HepG2 (cell line): ENCODE measurements at regions not wholly inside any gene's neighbourhood (a gene's known extent, or its start where the extent isn't known, plus 50 kb on each side); places are given as distances from the start of the nearest gene placed in this dataset.

Experiments
- ATAC-seq: fragments of 200-7000 bp; cut with Tn5 transposase; 3 replicates; pipeline ENCODE4 v1.9.1; 2020; ENCODE audit warnings: mild to moderate bottlenecking, moderate library complexity
- BruUV-seq: library from RNA; stranded (reverse); fragments of 400-500 nt; replicated peaks from 2 replicates; lab custom pipeline; 2021; lab: Mats Ljungman, UMichigan
- CTCF ChIA-PET: fragments of 300-600 bp; formaldehyde crosslinking; extraction: SDS; loops from one replicate; lab custom pipeline; 2021; ENCODE audit warnings: low total read pairs, inconsistent platforms, low intra/inter-chr PET ratio; lab: Yijun Ruan, JAX
- POLR2A ChIA-PET: fragments of 350-600 bp; sonication (Branson Sonifier 250); formaldehyde crosslinking; loops from one replicate; lab custom pipeline; 2020; ENCODE audit warnings: antibody characterized with exemption, inconsistent platforms; lab: Yijun Ruan, JAX
- DNase-seq: peaks from one replicate; pipeline ENCODE4 v3.0.0-alpha.2; 2015; ENCODE audit warnings: low spot score
- FAIRE-seq: peaks from 3 replicates; lab custom pipeline; 2011; peaks lifted over from hg19 to GRCh38; lab: Jason Lieb, UNC
- H2AFZ ChIP-seq: one replicate; pipeline ENCODE4 v1.6.1; 2011; ENCODE audit warnings: low read length, inconsistent platforms
- H3K27ac ChIP-seq: fragments of 300-600 bp; 3 replicates; pipeline ENCODE4 v1.8.0; 2011; ENCODE audit warnings: mixed run types, mild to moderate bottlenecking, mixed read lengths, low read length, inconsistent platforms; ENCODE audit not compliant: insufficient read depth; ENCODE audit errors: extremely low read length
- H3K27me3 ChIP-seq, 2 experiments: fragments of 200-600 bp in 1 of 2; 2 replicates in 1 of 2; 3 replicates in 1 of 2; pipeline versions ENCODE4 v1.6.0 to v1.8.0; 2011; ENCODE audit warnings: low read length in 2 of 2, mild to moderate bottlenecking in 2 of 2, moderate library complexity in 2 of 2, inconsistent platforms in 1 of 2; ENCODE audit not compliant: insufficient read depth in 2 of 2, control insufficient read depth in 1 of 2
- H3K36me3 ChIP-seq, 2 experiments: fragments of 200-600 bp in 1 of 2; replicated peaks in 1 of 2; 2 replicates in 1 of 2; 3 replicates in 1 of 2; pipeline versions ENCODE4 v1.5.1 to v1.8.0; 2011; ENCODE audit warnings: low read length in 2 of 2, inconsistent platforms in 1 of 2; ENCODE audit not compliant: insufficient read depth in 2 of 2, control insufficient read depth in 1 of 2
- H3K4me1 ChIP-seq: 2 replicates; pipeline ENCODE4 v1.5.1; 2012; ENCODE audit warnings: low read length, inconsistent platforms; ENCODE audit not compliant: insufficient read depth
- H3K4me2 ChIP-seq: 2 replicates; pipeline ENCODE4 v1.6.0; 2011; ENCODE audit warnings: low read depth, low read length, inconsistent platforms
- H3K4me3 ChIP-seq, 3 experiments: fragments of 200-600 bp in 1 of 3; sonication (generic), shearing (Covaris generic) in 1 of 3; replicated peaks in 1 of 3; 2 replicates each; pipeline ENCODE4 v1.5.1; 2011 to 2016; ENCODE audit warnings: low read length in 3 of 3, inconsistent platforms in 2 of 3, low read depth in 2 of 3, mild to moderate bottlenecking in 2 of 3, control low read depth in 1 of 3, mixed read lengths in 1 of 3; ENCODE audit not compliant: insufficient read depth in 1 of 3
- H3K79me2 ChIP-seq: one replicate; pipeline ENCODE4 v1.6.1; 2011; ENCODE audit warnings: low read length, inconsistent platforms; ENCODE audit not compliant: insufficient read depth
- H3K9ac ChIP-seq: 2 replicates; pipeline ENCODE4 v1.6.0; 2011; ENCODE audit warnings: mild to moderate bottlenecking, low read depth, low read length, inconsistent platforms; ENCODE audit not compliant: insufficient read depth
- H3K9me3 ChIP-seq: 2 replicates; pipeline ENCODE4 v1.5.1; 2012; ENCODE audit warnings: mild to moderate bottlenecking, low read length
- H4K20me1 ChIP-seq: 2 replicates; pipeline ENCODE4 v1.6.0; 2011; ENCODE audit warnings: inconsistent platforms, mild to moderate bottlenecking, low read length, moderate library complexity; ENCODE audit not compliant: insufficient read depth
- AKAP8 ChIP-seq: sonication (generic); formaldehyde crosslinking; IDR thresholded peaks from 2 replicates; pipeline ENCODE4 v1.5.1; 2020; ENCODE audit warnings: mild to moderate bottlenecking, missing genetic modification reagents
- KLF16 ChIP-seq, 2 experiments: sonication (generic) in 1 of 2; formaldehyde crosslinking in 1 of 2; IDR thresholded peaks; 2 replicates each; pipeline versions ENCODE4 v1.6.1 to v1.8.0; 2016 to 2023; ENCODE audit warnings: missing genetic modification reagents in 2 of 2, missing compliant biosample characterization in 1 of 2
- NKX3-1 ChIP-seq: sonication (generic); formaldehyde crosslinking; IDR thresholded peaks from 2 replicates; pipeline ENCODE4 v1.5.0; 2020; ENCODE audit warnings: missing genetic modification reagents
- SAFB2 ChIP-seq: sonication (generic); formaldehyde crosslinking; IDR thresholded peaks from 2 replicates; pipeline ENCODE4 v1.5.1; 2020; ENCODE audit warnings: missing genetic modification reagents, low read depth, mild to moderate bottlenecking, borderline replicate concordance
- SMAD1 ChIP-seq: sonication (generic); formaldehyde crosslinking; IDR thresholded peaks from 2 replicates; pipeline ENCODE4 v1.4.0; 2020; ENCODE audit warnings: missing genetic modification reagents, low read depth, mild to moderate bottlenecking, borderline replicate concordance
- ZKSCAN5 ChIP-seq: sonication (generic); formaldehyde crosslinking; IDR thresholded peaks from 2 replicates; pipeline ENCODE4 v1.5.1; 2020; ENCODE audit warnings: mild to moderate bottlenecking, missing genetic modification reagents
- ZNF256 ChIP-seq: sonication (generic); formaldehyde crosslinking; conservative IDR thresholded peaks from 2 replicates; pipeline ENCODE4 v1.4.0; 2020; ENCODE audit warnings: missing genetic modification reagents
- ZSCAN22 ChIP-seq: sonication (generic); formaldehyde crosslinking; IDR thresholded peaks from 2 replicates; pipeline ENCODE4 v1.4.0; 2020; ENCODE audit warnings: mild to moderate bottlenecking, missing genetic modification reagents
- WGBS: methylation state at CpG from one replicate; pipeline ENCODE4 v1.1.6; 2017; ENCODE audit warnings: low lambda C conversion rate; 5-methylcytosine and 5-hydroxymethylcytosine counted together
- in situ Hi-C: cut with HindIII; loops from 2 replicates; pipeline ENCODE4 v1.10.0; 2017; ENCODE audit warnings: low pct_unique_long_range_greater_than_20kb; ENCODE audit not compliant: extremely low pct_ligation_motif_present
- intact Hi-C: fragments of 100-400 bp; cut with micrococcal nuclease; formaldehyde crosslinking; loops from one replicate; pipeline ENCODE4 v1.10.0; 2022; ENCODE audit not compliant: unreplicated experiment
- TF ChIP-seq, protein P1 (sequence below): sonication (generic); formaldehyde crosslinking; IDR thresholded peaks from 2 replicates; pipeline ENCODE4 v1.4.0; 2020; ENCODE audit warnings: mild to moderate bottlenecking, missing genetic modification reagents

DNA sequence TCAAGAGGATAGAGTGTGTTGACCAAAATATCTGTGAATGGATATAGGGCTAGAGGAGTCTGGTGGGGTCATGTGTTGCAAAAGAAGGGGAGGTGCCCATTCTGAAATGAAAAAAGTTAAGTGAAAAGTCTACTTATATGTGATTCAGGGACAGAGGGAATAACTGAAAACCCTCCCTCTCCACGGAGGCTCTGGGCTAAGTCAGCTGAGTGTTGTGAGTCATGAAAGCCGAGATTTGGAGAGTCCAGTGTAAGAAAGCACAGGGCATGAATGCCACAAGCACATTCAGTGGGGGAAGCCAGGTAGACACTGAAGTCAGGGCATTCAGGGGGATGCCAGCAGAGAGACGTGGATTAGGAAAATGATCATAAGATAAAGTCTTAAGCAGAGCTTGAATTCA, 871.9 kb downstream of the TSN start (continued):
- TF ChIP-seq ZKSCAN5 (CRISPR knock-in tag) (no peak), ZNF256 (no peak), ZSCAN22 (CRISPR knock-in tag) (no peak), SAFB2 (CRISPR knock-in tag) (no peak), AKAP8 (no peak), NKX3-1 (CRISPR knock-in tag) (no peak)
- TF ChIP-seq, protein P1, sequence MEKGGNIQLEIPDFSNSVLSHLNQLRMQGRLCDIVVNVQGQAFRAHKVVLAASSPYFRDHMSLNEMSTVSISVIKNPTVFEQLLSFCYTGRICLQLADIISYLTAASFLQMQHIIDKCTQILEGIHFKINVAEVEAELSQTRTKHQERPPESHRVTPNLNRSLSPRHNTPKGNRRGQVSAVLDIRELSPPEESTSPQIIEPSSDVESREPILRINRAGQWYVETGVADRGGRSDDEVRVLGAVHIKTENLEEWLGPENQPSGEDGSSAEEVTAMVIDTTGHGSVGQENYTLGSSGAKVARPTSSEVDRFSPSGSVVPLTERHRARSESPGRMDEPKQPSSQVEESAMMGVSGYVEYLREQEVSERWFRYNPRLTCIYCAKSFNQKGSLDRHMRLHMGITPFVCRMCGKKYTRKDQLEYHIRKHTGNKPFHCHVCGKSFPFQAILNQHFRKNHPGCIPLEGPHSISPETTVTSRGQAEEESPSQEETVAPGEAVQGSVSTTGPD = no peak

DNA sequence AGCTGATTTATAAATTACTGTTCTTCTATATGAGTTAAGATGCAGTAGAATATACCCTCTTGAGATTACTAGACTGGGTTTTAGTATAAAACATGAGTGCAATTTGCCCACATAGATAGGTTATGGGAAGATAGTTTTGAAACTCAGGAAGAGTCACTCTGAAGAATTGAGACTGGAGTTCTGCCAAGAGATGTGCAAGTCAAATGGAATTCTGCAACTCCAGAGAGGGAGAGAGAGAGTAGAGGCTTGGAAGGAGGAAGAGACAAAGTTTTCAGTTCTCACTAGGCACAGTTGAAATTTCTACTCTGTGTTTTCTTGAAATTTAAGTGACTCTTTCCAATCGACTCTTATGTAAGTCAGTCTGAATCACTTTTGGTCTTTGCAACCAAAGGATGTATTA, 878.8 kb downstream of the TSN start:
- WGBS = 0% methylated on average over 1 of the region's 1 CpG
- intact Hi-C loops (no loop called here), in situ Hi-C loops (no loop called here)
- H3K4me1 ChIP-seq = no peaks in the 10 kb centered on the region
- FAIRE-seq (no peak), ATAC-seq (no peak), DNase-seq (no peak)
- BruUV-seq = no TSS peak
- no peak for TF ChIP-seq KLF16 (CRISPR knock-in tag; IDR thresholded peaks at IDR 0.05)
- TF ChIP-seq SMAD1 (CRISPR knock-in tag) = no peak
- peaks cover 6% of the 10 kb centered on the region; the same call in 1 of the 2 replicates for H3K9me3 ChIP-seq
- ChIA-PET POLR2A (no interaction called here), CTCF (no interaction called here)
- no peaks in the 10 kb centered on the region for H3K27me3 ChIP-seq
- no peaks in the 10 kb centered on the region for H3K36me3 ChIP-seq
- no peak overlapping the region for H2AFZ ChIP-seq
- H3K79me2 ChIP-seq = no peaks in the 10 kb centered on the region
- no peak overlapping the region for H3K4me3 ChIP-seq
- H3K4me2 ChIP-seq = no peak overlapping the region
- H3K9ac ChIP-seq = no peak overlapping the region
- H4K20me1 ChIP-seq = no peaks in the 10 kb centered on the region
- H3K27ac ChIP-seq = no peak overlapping the region
